ENCODE measurements at regions not wholly inside any gene's neighbourhood (a gene's known extent, or its start where the extent isn't known, plus 50 kb on each side); places are given as distances from the start of the nearest gene placed in this dataset.

DNA sequence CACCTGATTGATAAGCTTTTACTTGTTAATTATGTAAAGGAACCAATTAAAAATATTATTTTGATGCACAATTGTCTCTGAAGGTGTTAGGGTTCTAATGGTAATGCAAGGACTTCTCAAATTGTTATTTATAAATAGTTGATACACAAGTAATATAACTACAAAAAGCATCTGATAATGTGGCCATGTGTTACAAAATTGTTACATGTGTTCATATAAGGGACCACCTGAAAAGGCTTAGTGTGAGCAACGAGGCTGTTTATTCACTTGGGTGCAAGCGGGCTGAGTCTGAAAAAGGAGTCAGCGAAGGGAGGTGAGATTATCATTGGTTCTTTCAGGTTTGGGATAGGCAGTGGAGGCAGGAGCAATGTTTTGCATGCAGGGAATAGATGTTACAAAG is 421.9 kb upstream of the CADM2 start:
- 73 to 80% (median 77%) methylated on average over 3 of the region's 3 CpGs for WGBS, 4 donors
- no peak for ATAC-seq
- TF ChIP-seq CTCF (IDR thresholded peaks at IDR 0.05) (no peak), POLR2A (IDR thresholded peaks at IDR 0.05) (no peak)

DNA sequence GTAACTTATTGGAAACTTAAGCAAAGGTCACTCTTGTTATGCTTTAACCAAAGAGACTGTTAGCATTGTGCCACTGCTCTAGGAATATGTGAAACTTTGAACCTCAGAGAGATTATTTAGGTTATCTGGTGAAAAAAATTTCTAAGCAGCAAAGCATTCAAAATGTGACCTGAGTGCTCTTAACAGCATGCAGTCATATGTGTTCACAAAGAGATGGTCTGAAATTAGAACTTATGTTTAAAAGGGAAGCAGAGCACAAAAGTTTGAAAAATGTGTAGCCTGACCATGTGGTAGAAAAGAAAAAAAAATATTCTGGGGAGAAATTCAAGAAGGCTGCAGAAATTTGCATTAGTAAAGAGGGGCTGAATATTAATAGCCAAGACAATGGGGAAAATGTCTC is 420.2 kb upstream of the CADM2 start:
- H3K4me3 ChIP-seq = no peak overlapping the region
- TF ChIP-seq POLR2A (IDR thresholded peaks at IDR 0.05) = no peak
- no peak for TF ChIP-seq CTCF (IDR thresholded peaks at IDR 0.05)
- DNase-seq = no peak

More for the DNA sequence above, 421.9 kb upstream of the CADM2 start:
- H3K9me3 ChIP-seq = peaks cover 0 to 25% (median 4%) of the 10 kb centered on the region in 12 donors
- no peak for DNase-seq
- intact Hi-C loops (cut with DNase I) = no loop called here
- no peak overlapping the region for H3K27ac ChIP-seq
- no peaks in the 10 kb centered on the region for H3K4me1 ChIP-seq
- no peaks in the 10 kb centered on the region for H3K27me3 ChIP-seq
- H3K36me3 ChIP-seq = no peaks in the 10 kb centered on the region
- no peak overlapping the region for H3K4me3 ChIP-seq

DNA sequence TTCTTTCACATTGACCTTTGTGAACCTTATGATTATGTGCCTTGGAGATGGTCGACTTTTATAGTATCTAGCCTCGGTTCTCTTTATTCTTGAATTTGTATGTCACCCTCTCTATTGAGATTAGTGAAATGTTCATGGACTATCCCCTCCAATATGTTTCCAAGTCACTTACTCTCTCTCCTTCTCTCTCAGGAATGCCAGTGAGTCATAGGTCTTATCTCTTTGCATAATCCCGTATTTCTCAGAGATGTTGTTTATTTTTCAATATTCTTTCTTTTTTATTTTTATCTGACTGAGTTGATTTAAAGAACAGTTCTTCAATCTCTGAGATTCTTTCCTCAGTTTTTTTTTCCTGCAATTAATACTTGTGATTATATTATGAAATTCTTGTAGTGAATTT is 411.6 kb upstream of the CADM2 start:
- ATAC-seq = no peak
- WGBS, 4 donors = 54 to 61% (median 57%) methylated on average over 3 of the region's 3 CpGs
- H3K4me3 ChIP-seq = no peak overlapping the region
- no peaks in the 10 kb centered on the region for H3K36me3 ChIP-seq
- DNase-seq = no peak
- no peaks in the 10 kb centered on the region for H3K4me1 ChIP-seq
- H3K27me3 ChIP-seq = no peaks in the 10 kb centered on the region
- H3K9me3 ChIP-seq = no peaks in the 10 kb centered on the region
- intact Hi-C loops (cut with DNase I) = loop anchor here in 8 of 10 donors (5.0 to 10.0 kb wide), 6 partner anchors 225 to 1030 kb away; no protein-coding TSS in a partner anchor
- TF ChIP-seq POLR2A (IDR thresholded peaks at IDR 0.05) (no peak), CTCF (IDR thresholded peaks at IDR 0.05) (no peak)
- no peak overlapping the region for H3K27ac ChIP-seq

More for the DNA sequence above, 420.2 kb upstream of the CADM2 start:
- Histone ChIP-seq H3K27me3 (no peaks in the 10 kb centered on the region), H3K36me3 (no peaks in the 10 kb centered on the region), H3K4me1 (no peaks in the 10 kb centered on the region), H3K27ac (no peak overlapping the region), H3K9me3 (peaks cover 0 to 25% (median 3%) of the 10 kb centered on the region in 12 donors)
- intact Hi-C loops (cut with DNase I) = no loop called here
- no peak for ATAC-seq

DNA sequence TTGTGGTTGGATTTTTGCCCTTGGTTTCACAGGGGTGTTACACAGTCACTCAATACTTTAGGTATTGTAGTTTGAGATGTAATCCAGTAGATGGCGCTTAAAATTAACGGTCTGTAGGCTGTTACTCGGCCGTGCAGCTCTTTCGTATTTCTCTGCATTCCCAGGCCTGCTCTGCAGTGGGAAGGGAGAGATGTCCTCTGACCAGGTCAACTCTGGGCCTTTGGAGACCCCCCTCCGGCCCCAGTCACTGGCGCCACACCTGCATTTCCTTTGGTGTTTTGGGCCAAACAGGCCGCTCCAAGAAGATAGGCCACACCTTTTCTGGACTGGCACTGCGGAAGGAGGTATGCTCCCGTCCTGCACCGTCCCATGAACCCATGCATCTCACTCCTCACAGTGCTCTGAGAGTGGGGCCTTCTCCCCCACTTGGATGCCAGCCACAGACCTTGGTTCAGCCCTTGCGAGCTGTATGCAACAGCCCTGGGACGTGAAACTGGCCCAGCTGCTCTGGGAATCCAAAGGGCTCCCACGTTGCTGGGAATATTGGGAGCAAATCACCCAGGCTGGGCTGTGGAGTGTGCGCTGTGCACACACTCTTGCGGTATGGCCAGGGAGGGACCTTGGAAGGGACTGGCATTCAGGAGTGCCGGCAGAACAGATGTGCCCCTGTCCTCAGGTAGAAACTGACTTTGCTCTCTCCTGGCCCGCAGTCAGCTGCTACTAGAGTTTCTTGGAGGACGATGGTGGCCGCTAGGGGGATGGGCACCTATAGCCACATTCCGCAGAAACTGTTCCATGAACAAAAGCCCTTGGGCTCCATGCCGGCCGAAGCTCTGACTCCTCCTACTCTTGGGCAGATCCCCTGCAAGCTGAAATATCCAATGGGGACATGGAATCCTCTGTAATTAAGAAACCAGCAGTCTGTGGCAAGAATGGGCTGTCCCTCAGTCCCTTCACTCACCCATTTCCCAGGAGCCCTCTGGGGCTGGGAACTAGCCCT is 410.5 kb upstream of the CADM2 start:
- Histone ChIP-seq H3K27ac (no peak overlapping the region), H3K27me3 (no peaks in the 10 kb centered on the region), H3K9me3 (no peaks in the 10 kb centered on the region), H3K36me3 (no peaks in the 10 kb centered on the region), H3K4me1 (no peaks in the 10 kb centered on the region), H3K4me3 (peak overlapping the region in 3 of 12 donors; percentile 10 to 18 (median 16))
- ATAC-seq (peak in 3 of 4 donors; percentile 63 to 69 (median 65)), DNase-seq (peak in 2 of 5 donors; percentile 15 to 23)
- WGBS, 4 donors = 53 to 57% (median 55%) methylated on average over 22 to 23 of the region's 23 CpGs
- TF ChIP-seq POLR2A (IDR thresholded peaks at IDR 0.05) (no peak), CTCF (IDR thresholded peaks at IDR 0.05) (peak; percentile 15 to 58 (median 42))
- intact Hi-C loops (cut with DNase I) = loop anchor here in 8 of 10 donors (5.0 to 10.0 kb wide), 6 partner anchors 224 to 1029 kb away; no protein-coding TSS in a partner anchor
